LNCaP clone FGC (cell line): ENCODE measurements at regions not wholly inside any gene's neighbourhood (a gene's known extent, or its start where the extent isn't known, plus 50 kb on each side); places are given as distances from the start of the nearest gene placed in this dataset.

Experiments used
- DNase-seq: peaks from one replicate; pipeline ENCODE4 v3.0.0-alpha.2; 2011; ENCODE audit warnings: low read depth
- H3K4me3 ChIP-seq: 2 replicates; pipeline ENCODE4 v1.5.1; 2011; ENCODE audit warnings: mild to moderate bottlenecking, low read depth, low read length, control low read depth
- TF ChIP-seq, protein P1 (sequence below): IDR thresholded peaks from 2 replicates; pipeline ENCODE4 v1.5.1; 2012; ENCODE audit warnings: mild to moderate bottlenecking; ENCODE audit not compliant: control insufficient read depth, insufficient read depth; ENCODE audit errors: extremely low read depth

DNA sequence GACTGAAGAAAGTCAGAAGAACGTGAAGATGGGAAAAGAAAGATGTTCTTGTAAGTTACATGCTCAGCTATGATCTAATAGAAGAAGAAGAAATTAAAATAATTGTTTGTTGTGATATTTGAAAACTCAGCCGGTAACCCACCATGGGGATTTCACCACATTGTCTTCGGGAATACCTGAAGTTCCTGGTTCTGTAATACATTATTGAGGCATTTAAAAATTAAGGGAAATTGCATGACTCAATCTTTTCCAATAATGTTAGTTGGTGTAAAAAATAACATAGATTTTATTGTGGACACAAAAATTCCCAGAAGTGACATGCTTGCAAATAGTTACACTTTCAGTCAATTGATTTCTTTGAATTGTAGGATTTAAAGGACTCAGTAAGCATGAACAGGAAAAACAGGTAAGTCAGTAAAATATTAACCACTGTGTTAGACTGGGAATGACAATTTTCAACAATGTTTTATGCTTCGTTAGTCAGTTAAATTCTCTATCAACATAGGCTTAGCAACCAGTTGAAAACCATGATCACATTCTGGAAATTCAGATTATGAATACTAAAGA, 745.1 kb downstream of the LTN1 start:
- H3K4me3 ChIP-seq = no peak overlapping the region
- no peak for DNase-seq
- TF ChIP-seq, protein P1, sequence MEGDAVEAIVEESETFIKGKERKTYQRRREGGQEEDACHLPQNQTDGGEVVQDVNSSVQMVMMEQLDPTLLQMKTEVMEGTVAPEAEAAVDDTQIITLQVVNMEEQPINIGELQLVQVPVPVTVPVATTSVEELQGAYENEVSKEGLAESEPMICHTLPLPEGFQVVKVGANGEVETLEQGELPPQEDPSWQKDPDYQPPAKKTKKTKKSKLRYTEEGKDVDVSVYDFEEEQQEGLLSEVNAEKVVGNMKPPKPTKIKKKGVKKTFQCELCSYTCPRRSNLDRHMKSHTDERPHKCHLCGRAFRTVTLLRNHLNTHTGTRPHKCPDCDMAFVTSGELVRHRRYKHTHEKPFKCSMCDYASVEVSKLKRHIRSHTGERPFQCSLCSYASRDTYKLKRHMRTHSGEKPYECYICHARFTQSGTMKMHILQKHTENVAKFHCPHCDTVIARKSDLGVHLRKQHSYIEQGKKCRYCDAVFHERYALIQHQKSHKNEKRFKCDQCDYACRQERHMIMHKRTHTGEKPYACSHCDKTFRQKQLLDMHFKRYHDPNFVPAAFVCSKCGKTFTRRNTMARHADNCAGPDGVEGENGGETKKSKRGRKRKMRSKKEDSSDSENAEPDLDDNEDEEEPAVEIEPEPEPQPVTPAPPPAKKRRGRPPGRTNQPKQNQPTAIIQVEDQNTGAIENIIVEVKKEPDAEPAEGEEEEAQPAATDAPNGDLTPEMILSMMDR = no peak

DNA sequence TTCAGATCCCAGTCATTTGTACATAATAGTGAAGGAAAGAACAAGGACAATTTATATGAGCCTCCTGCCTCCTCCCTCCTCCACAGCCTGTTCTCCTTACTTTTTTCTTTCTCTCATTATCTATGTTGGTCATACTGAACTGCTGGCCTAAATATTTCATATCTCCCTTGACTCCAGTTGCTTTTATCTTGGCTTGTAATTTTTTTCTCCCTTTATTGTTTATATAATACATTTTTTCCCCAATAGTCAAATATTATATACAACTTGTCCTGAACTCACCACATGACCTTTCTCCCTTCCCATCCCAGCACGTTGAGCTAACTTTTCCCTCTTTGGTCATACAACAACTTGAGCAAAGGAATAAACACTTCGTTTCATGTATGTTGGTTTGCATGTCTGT, 752.1 kb downstream of the LTN1 start:
- H3K4me3 ChIP-seq = no peak overlapping the region
- DNase-seq = no peak
- TF ChIP-seq, protein P1 = no peak

DNA sequence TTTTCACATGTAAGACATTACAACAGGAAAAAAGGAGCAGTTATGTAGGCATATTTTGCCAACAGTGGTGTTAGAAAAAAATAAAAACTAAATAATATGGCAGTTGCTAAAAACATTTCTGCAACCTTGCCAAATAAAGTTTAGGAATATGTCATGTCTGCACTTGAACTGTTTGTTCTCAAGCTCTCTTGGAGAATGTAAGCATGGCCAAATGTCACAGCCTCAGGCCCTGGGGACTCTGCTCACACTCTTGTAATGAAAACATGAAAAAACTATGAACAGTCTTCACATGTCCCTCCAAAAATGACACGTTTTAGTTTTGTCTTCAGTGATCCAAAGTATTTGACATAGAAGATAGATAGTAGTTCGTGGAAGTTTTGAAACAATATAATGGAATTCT, 753.3 kb downstream of the LTN1 start:
- TF ChIP-seq, protein P1 = no peak
- H3K4me3 ChIP-seq = no peak overlapping the region
- DNase-seq = no peak

DNA sequence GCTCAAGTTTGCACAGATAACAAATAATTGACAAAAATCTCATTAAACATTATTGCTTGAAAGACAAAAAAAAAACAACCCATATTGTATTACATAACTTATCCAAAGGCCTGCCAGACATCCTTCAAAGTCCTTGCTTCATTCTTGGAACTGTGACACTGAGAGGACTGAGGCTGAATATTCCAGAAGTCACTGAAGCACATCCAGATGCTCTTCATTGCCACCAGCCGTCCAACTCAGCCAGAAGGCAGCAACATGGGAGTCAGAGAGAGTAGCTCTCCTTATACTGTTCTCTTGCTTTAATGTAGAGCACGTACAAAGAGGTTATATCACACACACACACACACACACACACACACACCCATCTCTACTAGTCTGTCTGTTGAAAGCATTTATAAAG, 755.0 kb downstream of the LTN1 start:
- no peak overlapping the region for H3K4me3 ChIP-seq
- no peak for DNase-seq
- TF ChIP-seq, protein P1 = no peak

DNA sequence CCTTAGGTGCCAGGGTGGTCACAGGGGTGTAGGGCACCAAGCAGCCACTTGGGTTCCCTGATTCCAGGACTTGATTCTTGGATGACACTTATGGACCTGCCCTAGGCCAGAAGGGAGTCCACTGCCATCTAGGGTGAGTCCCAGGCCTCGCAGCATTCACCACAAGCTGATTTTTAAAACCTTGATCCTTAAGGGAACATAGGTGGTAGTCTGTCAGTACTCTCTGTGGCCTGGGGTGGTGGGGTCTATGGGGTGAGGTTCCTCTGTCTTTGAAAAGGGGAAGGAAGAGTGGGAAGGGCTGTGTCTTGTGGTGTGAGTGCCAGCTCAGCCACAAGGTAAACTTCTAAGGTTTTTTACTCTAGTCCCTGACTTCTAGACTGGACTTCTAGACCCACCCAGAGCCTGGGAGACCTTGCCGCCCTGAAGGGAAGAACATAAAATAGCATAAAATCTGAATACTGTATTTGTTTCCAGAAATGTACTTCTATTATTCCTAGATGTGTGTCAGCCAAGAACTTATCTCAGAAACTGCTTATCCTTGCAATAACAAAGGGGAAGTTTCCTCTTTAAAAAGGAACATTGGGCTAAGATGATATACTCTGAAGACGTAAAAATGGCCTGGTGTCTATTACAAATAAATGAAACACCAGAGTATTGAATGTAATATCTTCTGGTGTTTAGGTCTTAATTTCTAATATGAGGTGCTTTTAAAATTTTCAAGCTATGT, 757.3 kb downstream of the LTN1 start:
- no peak for DNase-seq
- TF ChIP-seq, protein P1 = no peak

DNA sequence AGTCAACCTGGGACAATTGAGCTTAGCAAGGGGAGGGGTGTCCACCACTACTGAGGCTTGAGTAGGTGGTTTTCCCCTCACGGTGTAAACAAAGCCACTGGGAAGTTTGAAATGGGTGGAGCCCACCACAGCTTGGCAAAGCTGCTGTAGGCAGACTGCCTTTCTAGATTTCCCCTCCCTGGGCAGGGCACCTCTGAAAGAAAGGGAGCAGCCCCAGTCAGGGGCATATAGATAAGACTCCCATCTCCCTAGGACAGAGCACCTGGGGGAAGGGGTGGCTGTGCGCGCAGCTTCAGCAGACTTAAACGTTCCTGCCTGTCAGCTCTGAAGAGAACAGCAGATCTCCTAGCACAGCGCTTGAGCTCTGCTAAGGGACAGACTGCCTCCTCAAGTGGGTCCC, 758.4 kb downstream of the LTN1 start:
- TF ChIP-seq, protein P1 = no peak
- H3K4me3 ChIP-seq = no peak overlapping the region
- no peak for DNase-seq

More for the DNA sequence above, 757.3 kb downstream of the LTN1 start:
- H3K4me3 ChIP-seq = no peak overlapping the region

DNA sequence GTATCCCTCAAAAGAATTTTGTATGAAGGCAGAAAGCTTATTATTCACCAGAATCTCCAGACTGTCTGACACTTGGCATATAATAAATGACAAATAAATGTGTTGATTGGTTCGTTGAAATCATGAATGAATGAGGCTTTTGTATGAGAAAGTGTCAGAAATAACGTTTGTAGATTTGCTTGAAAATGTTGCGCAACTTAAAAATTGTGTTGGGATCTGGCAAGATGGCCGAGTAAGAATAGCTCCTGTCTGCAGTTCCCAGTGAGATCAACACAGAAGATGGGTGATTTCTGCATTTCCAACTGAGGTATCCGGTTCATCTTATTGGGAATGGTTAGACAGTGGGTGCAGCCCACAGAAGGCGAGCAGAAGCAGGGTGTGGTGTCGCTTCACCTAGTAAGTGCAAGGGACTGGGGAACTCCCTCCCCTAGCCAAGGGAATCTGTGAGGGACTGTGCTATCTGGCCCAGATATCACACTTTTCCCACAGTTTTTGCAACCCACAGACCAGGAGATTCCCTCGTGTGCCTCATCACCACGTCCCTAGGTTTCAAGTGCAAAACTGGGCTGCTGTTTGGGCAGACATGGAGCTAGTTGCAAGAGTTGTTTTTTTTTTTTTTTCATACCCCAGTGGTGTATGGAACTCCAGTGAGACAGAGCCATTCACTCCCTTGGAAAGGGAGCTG, 759.0 kb downstream of the LTN1 start:
- H3K4me3 ChIP-seq = no peak overlapping the region
- TF ChIP-seq, protein P1 = no peak
- no peak for DNase-seq
